Adrenal gland (tissue), 9 donors: ENCODE measurements at regions not wholly inside any gene's neighbourhood (a gene's known extent, or its start where the extent isn't known, plus 50 kb on each side); places are given as distances from the start of the nearest gene placed in this dataset.

Experiments
- DNase-seq, 7 donors: peaks; one replicate each; pipeline ENCODE4 v3.0.0-alpha.2; 2019 to 2020
- H3K27ac ChIP-seq, 5 donors: fragments of 200-600 bp; sonication (generic) in 4 of 5; 1 replicate in 3 of 5; 2 replicates in 2 of 5; pipeline versions ENCODE4 v1.5.1 to v1.8.0; 2016 to 2020; ENCODE audit warnings: mild to moderate bottlenecking in 1 of 5
- H3K27me3 ChIP-seq: fragments of 200-600 bp; 2 replicates; pipeline ENCODE4 v1.8.0; 2021
- H3K36me3 ChIP-seq, 2 donors: fragments of 200-600 bp; replicated peaks in 1 of 2; 1 replicate in 1 of 2; 2 replicates in 1 of 2; pipeline versions ENCODE4 v1.5.1 to v1.8.0; 2018 to 2022
- H3K4me1 ChIP-seq, 2 donors: fragments of 200-600 bp; replicated peaks in 1 of 2; 1 replicate in 1 of 2; 2 replicates in 1 of 2; pipeline versions ENCODE4 v1.5.1 to v1.8.0; 2018 to 2021
- H3K4me3 ChIP-seq, 4 donors: fragments of 200-600 bp; sonication (generic) in 3 of 4; one replicate each; pipeline ENCODE4 v1.5.1; 2016 to 2018
- H3K9me3 ChIP-seq, 3 donors: fragments of 200-600 bp; sonication (generic) in 1 of 3; replicated peaks in 1 of 3; 1 replicate in 2 of 3; 2 replicates in 1 of 3; pipeline versions ENCODE4 v1.5.1 to v1.8.0; 2016 to 2021
- POLR2A ChIP-seq, 2 donors: fragments of 450-650 bp; IDR thresholded peaks; one replicate each; pipeline ENCODE4 v1.6.1; 2017; ENCODE audit warnings: antibody characterized with exemption in 2 of 2, mild to moderate bottlenecking in 2 of 2, moderate library complexity in 1 of 2
- WGBS, 4 donors: extraction: QIAGEN DNeasy Blood & Tissue Kit in 2 of 4; methylation state at CpG; one replicate each; pipeline versions ENCODE4 v1.1.5 to v1.1.7; 2013 to 2017; 5-methylcytosine and 5-hydroxymethylcytosine counted together
- intact Hi-C, 2 donors: fragments of 100-400 bp; cut with DNase I; formaldehyde crosslinking; loops; one replicate each; pipeline versions ENCODE4 v1.14.1 to v1.15.0; 2022 to 2023
- TF ChIP-seq, protein P1 (sequence below), 6 experiments: fragments of 450-650 bp in 4 of 6; fragments of 200-600 bp in 2 of 6; sonication (generic) in 1 of 6; IDR thresholded peaks; 1 replicate in 5 of 6; 2 replicates in 1 of 6; pipeline versions ENCODE4 v1.5.1 to v1.8.0; 2016 to 2021; ENCODE audit warnings: antibody characterized with exemption in 6 of 6, mild to moderate bottlenecking in 2 of 6, moderate library complexity in 1 of 6
- donor health status: healthy with polysubstance abuse.
- donor health status: Bipolar disorder and iron deficiency.
- donor health status: DM: yes; HTN: yes; CAD: no.
- donor health status: DM: no; HTN: no; CAD: no.
- donor health status: DM: no; HTN: no; CAD: no.

DNA sequence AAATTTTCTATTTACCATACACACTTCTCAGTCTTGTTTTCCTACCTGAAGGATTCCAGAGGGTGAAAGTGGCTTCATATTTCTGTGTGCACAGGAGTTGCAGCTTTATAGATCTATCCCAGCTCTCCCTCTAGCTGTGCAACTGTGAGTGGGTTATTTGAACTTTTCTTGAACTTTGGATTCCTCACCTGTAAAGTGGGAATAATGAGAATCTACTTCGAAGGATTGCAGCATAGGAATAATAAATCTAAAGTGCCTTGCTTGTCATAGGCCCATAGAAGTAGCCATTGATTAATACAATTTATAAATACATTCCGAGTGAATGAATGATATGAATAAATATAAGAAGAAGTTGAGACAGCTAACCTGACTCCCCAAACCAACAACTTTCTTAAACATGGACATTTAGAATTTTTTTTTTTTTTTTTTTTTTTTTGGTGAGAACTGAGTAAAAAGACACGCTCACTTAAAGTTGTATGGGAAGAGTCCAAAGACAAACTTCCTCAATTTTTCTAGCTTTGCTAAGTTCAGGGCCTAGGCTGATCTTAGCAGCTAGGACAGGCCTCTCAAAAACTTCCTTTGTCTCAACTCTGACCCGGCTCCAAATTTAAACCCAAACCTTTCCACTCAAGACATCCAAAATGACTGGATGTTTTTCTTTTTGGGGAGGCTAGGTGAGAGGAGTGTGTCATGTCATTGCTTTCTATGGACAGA, 203.3 kb upstream of the FBXO11 start:
- 73 to 82% (median 78%) methylated on average over 4 of the region's 4 CpGs for WGBS, 4 donors
- no peak overlapping the region for H3K27ac ChIP-seq
- H3K9me3 ChIP-seq: no peaks in the 10 kb centered on the region
- H3K4me3 ChIP-seq: no peak overlapping the region
- TF ChIP-seq POLR2A (IDR thresholded peaks at IDR 0.05): no peak
- TF ChIP-seq, protein P1, sequence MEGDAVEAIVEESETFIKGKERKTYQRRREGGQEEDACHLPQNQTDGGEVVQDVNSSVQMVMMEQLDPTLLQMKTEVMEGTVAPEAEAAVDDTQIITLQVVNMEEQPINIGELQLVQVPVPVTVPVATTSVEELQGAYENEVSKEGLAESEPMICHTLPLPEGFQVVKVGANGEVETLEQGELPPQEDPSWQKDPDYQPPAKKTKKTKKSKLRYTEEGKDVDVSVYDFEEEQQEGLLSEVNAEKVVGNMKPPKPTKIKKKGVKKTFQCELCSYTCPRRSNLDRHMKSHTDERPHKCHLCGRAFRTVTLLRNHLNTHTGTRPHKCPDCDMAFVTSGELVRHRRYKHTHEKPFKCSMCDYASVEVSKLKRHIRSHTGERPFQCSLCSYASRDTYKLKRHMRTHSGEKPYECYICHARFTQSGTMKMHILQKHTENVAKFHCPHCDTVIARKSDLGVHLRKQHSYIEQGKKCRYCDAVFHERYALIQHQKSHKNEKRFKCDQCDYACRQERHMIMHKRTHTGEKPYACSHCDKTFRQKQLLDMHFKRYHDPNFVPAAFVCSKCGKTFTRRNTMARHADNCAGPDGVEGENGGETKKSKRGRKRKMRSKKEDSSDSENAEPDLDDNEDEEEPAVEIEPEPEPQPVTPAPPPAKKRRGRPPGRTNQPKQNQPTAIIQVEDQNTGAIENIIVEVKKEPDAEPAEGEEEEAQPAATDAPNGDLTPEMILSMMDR (IDR thresholded peaks at IDR 0.05): no peak
- H3K4me1 ChIP-seq: peaks cover 11 to 21% of the 10 kb centered on the region in 2 donors
- intact Hi-C loops: loop anchor here (5.0 to 10.0 kb wide), 3 partner anchors 205 to 252 kb away; partner anchors contain the start of gene FBXO11 (in 1 of the 2)
- no peaks in the 10 kb centered on the region for H3K27me3 ChIP-seq
- H3K36me3 ChIP-seq: no peaks in the 10 kb centered on the region
- no peak for DNase-seq

DNA sequence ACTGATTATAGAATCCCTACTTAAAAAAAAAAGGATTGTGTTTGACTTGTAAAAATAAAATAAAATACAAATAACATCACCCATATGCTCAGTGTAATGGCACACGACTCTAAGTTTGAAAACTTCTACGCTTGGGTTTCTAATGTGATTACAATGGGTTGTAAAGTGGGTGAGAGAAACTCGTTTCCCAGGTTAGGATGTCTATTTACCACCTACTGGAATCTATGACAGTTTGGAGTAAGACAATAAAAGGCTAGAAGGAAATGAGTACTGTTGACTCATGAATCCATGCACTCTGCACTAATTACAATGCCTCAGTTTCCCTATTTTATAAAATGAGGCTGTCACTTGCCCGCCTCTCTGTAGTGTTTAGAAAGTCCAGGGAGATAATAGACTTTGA, 204.0 kb upstream of the FOXN2 start:
- H3K27ac ChIP-seq: no peak overlapping the region
- no peaks in the 10 kb centered on the region for H3K27me3 ChIP-seq
- no peaks in the 10 kb centered on the region for H3K36me3 ChIP-seq
- H3K4me3 ChIP-seq: no peak overlapping the region
- WGBS, 4 donors: 71 to 81% (median 72%) methylated on average over 4 of the region's 4 CpGs
- intact Hi-C loops: no loop called here
- H3K4me1 ChIP-seq: peaks cover 11 to 21% of the 10 kb centered on the region in 2 donors
- TF ChIP-seq POLR2A (IDR thresholded peaks at IDR 0.05): no peak
- TF ChIP-seq, protein P1 (IDR thresholded peaks at IDR 0.05): no peak
- no peak for DNase-seq
- H3K9me3 ChIP-seq: no peaks in the 10 kb centered on the region

DNA sequence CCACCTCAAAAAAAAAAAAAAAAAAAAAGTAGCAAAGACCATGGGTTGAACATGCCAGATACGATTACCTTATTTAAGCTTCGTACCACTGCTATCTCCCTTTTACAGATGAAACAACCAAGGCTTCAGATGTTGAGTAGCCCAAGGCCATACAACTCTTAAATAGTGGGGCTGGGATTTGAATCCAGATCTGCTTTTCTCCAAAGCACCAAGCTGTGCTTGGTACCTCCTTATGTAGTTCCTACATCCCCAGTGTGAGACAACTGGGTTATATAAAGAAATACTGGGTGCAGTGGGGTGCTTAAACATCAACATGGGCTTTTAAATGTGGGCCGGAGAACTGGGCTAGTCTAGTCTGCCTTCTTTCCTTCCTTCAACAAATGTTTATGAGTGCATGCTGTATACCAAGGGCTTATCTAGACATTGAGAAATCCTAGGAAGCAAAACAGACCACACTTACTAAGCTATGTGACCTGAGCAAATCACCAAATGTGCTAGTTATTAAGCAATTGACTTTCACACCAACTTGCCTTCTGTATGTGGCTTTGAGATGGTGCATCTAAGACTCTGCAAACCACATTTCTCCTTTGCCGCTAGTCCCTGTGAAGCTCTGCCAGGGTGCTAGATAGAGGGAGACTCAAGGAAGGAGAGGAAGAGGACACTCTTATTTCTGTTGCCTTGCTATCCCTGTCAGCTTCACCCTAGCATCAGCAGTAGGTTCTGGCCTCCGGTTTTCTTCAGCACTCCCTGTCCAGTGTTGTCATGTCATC, 201.4 kb upstream of the FOXN2 start:
- H3K36me3 ChIP-seq: no peaks in the 10 kb centered on the region
- H3K4me1 ChIP-seq: peaks cover 5 to 9% of the 10 kb centered on the region in 2 donors
- intact Hi-C loops: no loop called here
- peak overlapping the region in 2 of 5 donors; percentile 13 to 17 for H3K27ac ChIP-seq
- 82 to 88% (median 85%) methylated on average over 5 of the region's 5 CpGs for WGBS, 4 donors
- no peak overlapping the region for H3K4me3 ChIP-seq
- H3K9me3 ChIP-seq: no peaks in the 10 kb centered on the region
- TF ChIP-seq, protein P1 (IDR thresholded peaks at IDR 0.05): no peak
- no peak for TF ChIP-seq POLR2A (IDR thresholded peaks at IDR 0.05)
- no peaks in the 10 kb centered on the region for H3K27me3 ChIP-seq
- no peak for DNase-seq

DNA sequence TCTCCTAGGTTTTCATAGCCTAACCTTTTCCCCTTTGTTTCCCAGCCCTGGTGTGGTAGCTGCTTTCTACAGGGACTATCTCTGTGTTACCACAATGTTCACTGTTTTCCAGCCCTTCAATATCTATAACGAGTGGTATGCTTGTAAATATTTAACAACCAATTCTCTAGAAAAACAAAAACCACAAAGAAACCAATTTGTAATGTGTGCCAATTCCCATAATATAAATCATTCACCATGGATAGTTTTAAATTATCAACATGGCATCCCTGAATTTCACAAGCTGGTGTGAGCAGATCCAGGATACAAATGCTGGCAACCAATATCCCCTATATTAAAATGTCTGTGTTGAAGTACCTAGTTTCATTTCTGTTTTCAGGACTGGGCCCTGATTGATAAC, 200.7 kb upstream of the FOXN2 start:
- Histone ChIP-seq H3K27ac (peak overlapping the region in 1 of 5 donors; percentile 13), H3K27me3 (no peaks in the 10 kb centered on the region), H3K9me3 (no peaks in the 10 kb centered on the region), H3K36me3 (no peaks in the 10 kb centered on the region), H3K4me3 (no peak overlapping the region), H3K4me1 (peaks cover 5 to 9% of the 10 kb centered on the region in 2 donors)
- intact Hi-C loops: no loop called here
- WGBS, 4 donors: 62 to 75% (median 66%) methylated on average over 1 of the region's 1 CpG
- no peak for DNase-seq
- TF ChIP-seq, protein P1 (IDR thresholded peaks at IDR 0.05): no peak
- TF ChIP-seq POLR2A (IDR thresholded peaks at IDR 0.05): no peak
